Skeletal muscle tissue (tissue), 3 donors: ENCODE measurements at regions not wholly inside any gene's neighbourhood (a gene's known extent, or its start where the extent isn't known, plus 50 kb on each side); places are given as distances from the start of the nearest gene placed in this dataset.
"Not testable (repeated sequence)": the region's sequence is repeated elsewhere in the genome, so short reads cannot be mapped to it uniquely, and the experiment has no call there.

Source experiments
- H3K27ac ChIP-seq: one replicate; pipeline ENCODE4 v1.7.0; 2013; ENCODE audit warnings: mild to moderate bottlenecking, low read depth, low read length, inconsistent platforms
- H3K27me3 ChIP-seq, 3 donors: one replicate each; pipeline ENCODE4 v1.7.0; 2013; ENCODE audit warnings: low read length in 3 of 3; ENCODE audit not compliant: control insufficient read depth in 3 of 3, insufficient read depth in 3 of 3
- H3K36me3 ChIP-seq, 3 donors: one replicate each; pipeline ENCODE4 v1.7.0; 2013; ENCODE audit warnings: low read length in 3 of 3; ENCODE audit not compliant: control insufficient read depth in 3 of 3, insufficient read depth in 3 of 3
- H3K4me1 ChIP-seq, 3 donors: one replicate each; pipeline ENCODE4 v1.7.0; 2013; ENCODE audit warnings: low read length in 3 of 3, mild to moderate bottlenecking in 3 of 3; ENCODE audit not compliant: control insufficient read depth in 3 of 3, insufficient read depth in 3 of 3
- H3K4me3 ChIP-seq, 3 donors: one replicate each; pipeline ENCODE4 v1.7.0; 2013; ENCODE audit warnings: low read length in 3 of 3
- H3K9ac ChIP-seq, 3 donors: one replicate each; pipeline ENCODE4 v1.7.0; 2013; ENCODE audit warnings: low read length in 3 of 3, mild to moderate bottlenecking in 3 of 3, moderate library complexity in 2 of 3, low read depth in 1 of 3
- H3K9me3 ChIP-seq, 3 donors: one replicate each; pipeline ENCODE4 v1.7.0; 2013; ENCODE audit warnings: low read length in 3 of 3; ENCODE audit not compliant: control insufficient read depth in 3 of 3
- donor health status: Osteomylitis.

DNA sequence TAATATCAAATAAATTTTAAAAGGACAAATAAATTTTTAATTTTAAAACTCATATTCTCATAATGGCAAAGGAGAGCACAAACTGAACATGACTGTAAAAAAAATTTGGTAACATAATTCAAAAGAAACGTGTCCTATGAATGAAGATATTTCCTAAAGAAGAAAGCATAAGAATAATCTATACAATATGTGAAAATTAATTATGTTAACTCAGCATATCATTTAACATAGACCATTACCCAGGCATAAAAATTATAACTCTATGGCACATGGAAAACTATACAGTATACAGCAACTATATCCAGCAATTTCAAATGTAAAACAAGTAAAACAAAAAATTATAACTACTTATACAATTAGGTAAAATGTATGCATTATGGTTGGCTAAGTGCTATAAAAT lies 288.1 kb downstream of the SUCLG1 start:
- H3K27ac ChIP-seq = no peak overlapping the region
- H3K4me3 ChIP-seq = no peak overlapping the region
- no peaks in the 10 kb centered on the region for H3K36me3 ChIP-seq
- H3K27me3 ChIP-seq = no peaks in the 10 kb centered on the region
- H3K9me3 ChIP-seq = no peaks in the 10 kb centered on the region
- H3K9ac ChIP-seq = no peak overlapping the region
- H3K4me1 ChIP-seq = no peaks in the 10 kb centered on the region

DNA sequence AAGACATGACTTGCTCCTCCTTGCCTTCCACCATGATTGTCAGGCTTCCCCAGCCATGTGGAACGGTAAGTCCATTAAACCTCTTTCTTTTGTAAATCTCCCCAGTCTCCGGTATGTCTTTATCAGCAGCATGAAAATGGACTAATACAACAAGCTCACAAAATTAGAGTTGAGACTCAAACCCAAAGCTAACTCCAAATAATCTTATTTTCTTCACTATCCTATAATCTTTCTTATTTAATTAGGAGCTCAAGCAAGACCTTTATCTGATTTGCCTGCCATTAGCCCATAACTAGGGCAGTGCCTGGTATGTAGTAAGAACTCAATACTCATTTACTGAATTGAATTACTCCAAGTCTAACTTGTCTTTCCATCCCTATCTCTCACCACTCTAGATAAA lies 289.2 kb downstream of the SUCLG1 start:
- H3K4me1 ChIP-seq = no peaks in the 10 kb centered on the region
- H3K9ac ChIP-seq = no peak overlapping the region
- no peak overlapping the region for H3K27ac ChIP-seq
- H3K36me3 ChIP-seq = no peaks in the 10 kb centered on the region
- H3K9me3 ChIP-seq = no peaks in the 10 kb centered on the region
- H3K27me3 ChIP-seq = no peaks in the 10 kb centered on the region
- H3K4me3 ChIP-seq = no peak overlapping the region

DNA sequence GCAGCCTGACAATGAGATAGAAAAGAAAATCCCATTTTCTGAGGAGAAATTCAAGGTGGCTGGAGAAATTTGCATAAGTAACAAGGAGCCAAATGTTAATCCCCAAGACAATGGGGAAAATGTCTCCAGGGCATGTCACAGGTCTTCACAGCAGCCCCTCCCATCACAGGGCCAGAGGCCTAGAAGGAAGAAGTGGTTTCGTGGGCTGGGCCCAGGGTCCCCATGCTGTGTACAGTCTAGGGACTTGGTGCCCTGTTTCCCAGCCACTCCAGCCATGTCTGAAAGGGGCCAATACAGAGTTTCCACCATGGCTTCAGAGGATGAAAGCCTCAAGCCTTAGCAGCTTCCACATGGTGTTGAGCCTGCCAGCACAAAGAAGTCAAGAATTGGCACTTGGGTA lies 290.5 kb downstream of the SUCLG1 start:
- not testable (repeated sequence) for H3K4me1 ChIP-seq, H3K27ac ChIP-seq, H3K27me3 ChIP-seq, H3K36me3 ChIP-seq, H3K9ac ChIP-seq, H3K4me3 ChIP-seq, H3K9me3 ChIP-seq

DNA sequence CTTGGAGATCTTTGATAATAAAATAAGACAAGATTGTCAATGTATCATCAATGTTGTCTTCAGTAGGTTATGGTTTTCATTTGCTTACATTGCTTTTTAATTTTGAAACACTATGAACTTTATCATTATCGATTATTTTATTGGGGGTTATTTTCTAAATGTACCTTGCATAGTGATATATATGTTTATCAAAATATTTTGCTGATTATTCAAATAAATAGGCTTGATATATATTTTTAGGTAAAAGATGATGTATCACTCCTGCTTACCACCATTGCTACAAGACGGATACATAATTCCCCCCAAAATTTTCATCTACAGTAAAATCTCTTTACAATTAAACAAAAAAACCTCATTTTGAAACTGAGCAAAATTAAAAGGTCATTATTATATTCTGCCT lies 293.8 kb downstream of the SUCLG1 start:
- Histone ChIP-seq H3K4me3 (no peak overlapping the region), H3K27ac (no peak overlapping the region), H3K36me3 (no peaks in the 10 kb centered on the region), H3K4me1 (no peaks in the 10 kb centered on the region), H3K27me3 (no peaks in the 10 kb centered on the region), H3K9me3 (no peaks in the 10 kb centered on the region), H3K9ac (no peak overlapping the region)

DNA sequence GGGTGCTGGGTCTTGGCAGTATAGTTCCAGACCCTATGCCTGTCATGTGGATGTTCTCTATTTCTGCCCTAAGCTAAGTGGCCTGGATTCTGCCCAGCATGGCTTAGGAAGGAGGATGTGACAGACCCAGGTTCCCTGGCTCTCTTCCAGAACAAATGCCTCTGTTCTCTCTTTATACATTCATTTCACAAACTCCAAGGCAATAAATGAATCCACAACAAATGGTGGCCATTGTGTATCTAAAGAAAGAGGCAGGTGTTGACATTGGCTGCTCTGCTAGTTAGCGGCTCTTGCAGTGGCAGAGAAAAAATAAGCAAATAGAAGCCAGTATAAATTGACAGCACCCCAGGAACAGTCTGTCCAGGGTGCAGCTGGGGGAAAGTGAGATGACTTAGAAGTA lies 298.6 kb downstream of the SUCLG1 start:
- Histone ChIP-seq H3K27ac (no peak overlapping the region), H3K9ac (no peak overlapping the region), H3K27me3 (no peaks in the 10 kb centered on the region)

DNA sequence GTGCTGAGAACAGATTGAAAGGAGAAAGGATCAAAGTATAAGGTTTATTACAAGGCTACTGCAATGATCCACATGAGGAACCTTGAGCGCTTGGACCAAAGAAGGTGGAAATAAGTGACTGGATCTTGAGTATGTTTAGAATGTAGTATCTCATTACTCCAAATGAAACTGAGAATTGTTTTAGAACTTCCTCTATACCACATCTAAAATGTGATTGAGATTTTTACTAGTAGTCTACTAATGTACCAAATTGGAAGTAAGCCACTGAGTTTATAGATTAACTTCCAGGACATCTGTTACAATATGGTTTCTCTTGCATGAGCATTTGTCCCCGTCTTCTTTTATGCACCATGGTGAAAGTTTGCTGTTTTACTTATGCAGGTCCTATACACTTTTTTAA lies 300.5 kb downstream of the SUCLG1 start:
- no peak overlapping the region for H3K4me3 ChIP-seq
- no peaks in the 10 kb centered on the region for H3K9me3 ChIP-seq
- H3K9ac ChIP-seq = no peak overlapping the region
- no peak overlapping the region for H3K27ac ChIP-seq
- H3K4me1 ChIP-seq = no peaks in the 10 kb centered on the region
- H3K27me3 ChIP-seq = no peaks in the 10 kb centered on the region
- no peaks in the 10 kb centered on the region for H3K36me3 ChIP-seq

More for the DNA sequence above, 298.6 kb downstream of the SUCLG1 start:
- no peaks in the 10 kb centered on the region for H3K36me3 ChIP-seq
- H3K4me1 ChIP-seq = no peaks in the 10 kb centered on the region
- H3K4me3 ChIP-seq = no peak overlapping the region
- no peaks in the 10 kb centered on the region for H3K9me3 ChIP-seq

DNA sequence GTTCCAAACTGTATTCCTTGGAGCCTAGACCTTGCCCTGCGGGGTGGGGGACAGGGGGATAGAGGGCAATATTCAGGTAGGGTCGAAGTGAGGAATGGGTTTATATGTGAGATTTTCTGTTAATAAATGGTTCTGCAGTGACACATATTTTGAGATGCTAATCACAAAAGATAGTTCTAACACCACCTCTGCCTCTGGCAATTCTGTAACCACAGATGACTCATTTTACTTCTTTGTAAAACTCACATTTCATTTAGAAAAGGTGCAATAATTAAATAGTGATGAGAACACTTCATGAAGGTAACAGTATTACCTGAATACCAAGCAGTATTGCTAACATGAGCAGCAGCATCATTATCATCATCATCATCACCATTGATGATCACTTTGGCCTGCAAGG lies 306.6 kb downstream of the SUCLG1 start:
- Histone ChIP-seq H3K4me1 (no peaks in the 10 kb centered on the region), H3K9ac (no peak overlapping the region), H3K36me3 (no peaks in the 10 kb centered on the region), H3K4me3 (no peak overlapping the region), H3K27ac (no peak overlapping the region), H3K9me3 (no peaks in the 10 kb centered on the region), H3K27me3 (no peaks in the 10 kb centered on the region)

DNA sequence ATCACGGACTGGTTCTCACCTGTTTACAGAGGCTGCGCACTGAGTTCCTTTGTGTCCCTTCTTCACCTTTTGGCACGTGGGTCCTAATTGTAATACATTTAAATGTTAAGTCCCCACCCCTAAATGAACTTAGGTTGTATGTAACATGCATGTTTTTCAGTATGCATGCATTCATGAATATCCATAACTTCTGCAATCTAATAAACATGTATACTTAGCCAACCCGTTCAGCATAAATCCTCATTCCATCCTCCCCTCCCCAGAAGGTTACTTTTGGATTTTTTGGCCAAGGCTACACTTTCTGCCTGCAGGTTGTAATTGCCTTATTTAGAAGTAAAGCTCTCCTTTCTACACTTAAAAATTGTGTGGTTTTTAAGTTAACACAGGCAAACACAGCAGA lies 314.7 kb downstream of the SUCLG1 start:
- no peak overlapping the region for H3K27ac ChIP-seq
- H3K4me3 ChIP-seq = no peak overlapping the region
- H3K27me3 ChIP-seq = no peaks in the 10 kb centered on the region
- H3K9me3 ChIP-seq = no peaks in the 10 kb centered on the region
- no peaks in the 10 kb centered on the region for H3K4me1 ChIP-seq
- no peaks in the 10 kb centered on the region for H3K36me3 ChIP-seq
- H3K9ac ChIP-seq = no peak overlapping the region

DNA sequence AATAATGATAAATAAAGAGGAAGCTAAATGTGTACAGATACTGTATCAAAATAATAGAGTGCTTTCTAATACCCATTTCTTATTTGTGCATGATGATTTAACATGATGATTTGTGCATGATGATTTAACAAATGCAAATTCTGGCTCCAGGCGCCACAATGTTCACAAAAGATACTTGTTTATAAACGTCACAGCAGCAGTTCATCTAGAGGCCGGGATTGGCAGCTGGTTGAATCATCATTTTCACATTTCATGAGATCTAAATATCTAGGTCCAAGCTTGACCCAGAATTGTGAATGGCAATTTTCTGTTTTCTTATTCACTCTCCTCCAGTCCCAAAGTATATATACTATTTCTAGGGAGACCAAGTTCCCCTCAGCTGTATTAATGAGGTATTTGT lies 322.0 kb downstream of the SUCLG1 start:
- Histone ChIP-seq H3K4me3 (no peak overlapping the region), H3K27me3 (no peaks in the 10 kb centered on the region)

DNA sequence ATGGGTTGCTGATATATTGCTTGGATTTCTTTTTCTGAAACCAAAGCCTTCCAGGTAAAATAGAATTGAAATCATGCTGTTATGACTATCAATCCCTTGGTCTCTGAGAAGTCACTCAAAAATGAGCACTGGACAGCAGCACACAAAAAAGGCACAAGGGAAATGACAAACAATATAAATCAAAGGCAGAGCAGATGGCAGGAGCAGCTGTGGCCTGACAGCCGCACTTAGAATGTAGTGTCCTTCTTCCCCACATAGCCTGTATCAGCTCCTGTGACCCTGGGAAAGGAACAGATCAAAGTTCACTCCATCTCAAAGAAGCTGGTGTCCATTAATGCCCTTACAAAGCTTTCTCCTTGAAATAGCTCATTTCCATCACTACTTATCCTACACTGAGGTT lies 326.7 kb downstream of the SUCLG1 start:
- Histone ChIP-seq H3K4me1 (no peaks in the 10 kb centered on the region), H3K27ac (no peak overlapping the region), H3K9ac (no peak overlapping the region), H3K4me3 (no peak overlapping the region), H3K9me3 (no peaks in the 10 kb centered on the region), H3K27me3 (no peaks in the 10 kb centered on the region), H3K36me3 (no peaks in the 10 kb centered on the region)

More for the DNA sequence above, 322.0 kb downstream of the SUCLG1 start:
- no peaks in the 10 kb centered on the region for H3K4me1 ChIP-seq
- H3K36me3 ChIP-seq = no peaks in the 10 kb centered on the region
- no peak overlapping the region for H3K9ac ChIP-seq
- no peaks in the 10 kb centered on the region for H3K9me3 ChIP-seq
- H3K27ac ChIP-seq = no peak overlapping the region

DNA sequence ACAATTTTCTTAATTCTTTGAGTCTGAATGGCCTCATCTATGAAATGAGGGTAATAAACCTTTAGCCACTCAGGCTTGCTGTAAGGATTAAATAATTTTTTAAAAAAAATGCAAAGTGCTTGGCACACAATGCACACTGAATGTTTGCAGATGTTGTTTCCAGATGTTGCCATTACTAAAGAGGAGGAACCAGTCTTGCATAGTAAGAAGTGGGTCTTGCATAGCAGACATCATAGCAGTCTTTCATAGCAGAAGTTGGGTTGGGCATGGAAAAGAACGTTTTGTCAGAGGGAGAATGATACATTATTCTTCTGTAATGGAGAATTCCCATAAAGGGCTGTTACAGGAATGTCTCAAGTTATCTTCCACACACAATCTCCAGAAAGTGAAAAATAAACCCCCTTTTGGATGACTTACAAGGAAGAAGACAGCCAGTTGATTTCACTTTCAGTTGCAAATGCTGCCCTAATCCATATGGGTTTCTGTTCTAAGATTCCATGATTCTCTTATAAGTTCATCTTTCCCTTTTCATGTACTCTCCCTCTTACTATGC lies 327.7 kb downstream of the SUCLG1 start:
- no peaks in the 10 kb centered on the region for H3K9me3 ChIP-seq
- no peaks in the 10 kb centered on the region for H3K36me3 ChIP-seq
- H3K27me3 ChIP-seq = no peaks in the 10 kb centered on the region
- no peak overlapping the region for H3K27ac ChIP-seq
- H3K4me3 ChIP-seq = no peak overlapping the region
- no peak overlapping the region for H3K9ac ChIP-seq
- no peaks in the 10 kb centered on the region for H3K4me1 ChIP-seq
